Endothelial cell of umbilical vein (primary cell): ENCODE measurements at regions not wholly inside any gene's neighbourhood (a gene's known extent, or its start where the extent isn't known, plus 50 kb on each side); places are given as distances from the start of the nearest gene placed in this dataset.

Source experiments
- BruUV-seq: library from RNA; stranded (reverse); fragments of 400-500 nt; replicated peaks from 2 replicates; lab custom pipeline; 2021; lab: Mats Ljungman, UMichigan
- CTCF ChIA-PET: fragments of 300-600, 350-600 bp; sonication (Branson Sonifier 250); formaldehyde crosslinking; loops from one replicate; lab custom pipeline; 2021; ENCODE audit warnings: antibody characterized with exemption, inconsistent platforms; lab: Charles Lee
- POLR2A ChIA-PET: fragments of 300-600, 350-600 bp; sonication (Branson Sonifier 250); formaldehyde crosslinking; loops from one replicate; lab custom pipeline; 2021; ENCODE audit warnings: antibody characterized with exemption, inconsistent platforms; lab: Charles Lee
- DNase-seq: peaks from one replicate; pipeline ENCODE4 v3.0.0-alpha.2; 2011; ENCODE audit warnings: low read depth, low spot score
- FAIRE-seq: peaks from 2 replicates; lab custom pipeline; 2011; peaks lifted over from hg19 to GRCh38; lab: Jason Lieb, UNC
- H2AFZ ChIP-seq: 2 replicates; pipeline ENCODE4 v1.6.0; 2012; ENCODE audit warnings: low read depth, low read length, control low read depth, inconsistent platforms
- H3K27ac ChIP-seq: 2 replicates; pipeline ENCODE4 v1.5.1; 2011; ENCODE audit warnings: low read depth, mild to moderate bottlenecking, control low read depth, low read length, moderate library complexity; ENCODE audit not compliant: insufficient read depth
- H3K27me3 ChIP-seq, 2 experiments: 2 replicates each; pipeline versions ENCODE4 v1.6.0 to v1.6.1; 2011; ENCODE audit warnings: low read length in 2 of 2, mixed read lengths in 1 of 2; ENCODE audit not compliant: control insufficient read depth in 2 of 2, insufficient read depth in 2 of 2
- H3K36me3 ChIP-seq, 2 experiments: 2 replicates in 1 of 2; 3 replicates in 1 of 2; pipeline ENCODE4 v1.5.1; 2011; ENCODE audit warnings: low read length in 2 of 2, mild to moderate bottlenecking in 1 of 2, moderate library complexity in 1 of 2; ENCODE audit not compliant: control insufficient read depth in 2 of 2, insufficient read depth in 2 of 2; ENCODE audit errors: extremely low read depth in 1 of 2
- H3K4me1 ChIP-seq: 3 replicates; pipeline ENCODE4 v1.5.1; 2011; ENCODE audit warnings: mild to moderate bottlenecking, low read length; ENCODE audit not compliant: control insufficient read depth, insufficient read depth; ENCODE audit errors: extremely low read depth
- H3K4me2 ChIP-seq: 2 replicates; pipeline ENCODE4 v1.6.1; 2011; ENCODE audit warnings: low read length, control low read depth, mixed read lengths; ENCODE audit not compliant: insufficient read depth
- H3K4me3 ChIP-seq, 3 experiments: fragments of 200-600 bp in 1 of 3; sonication (generic), shearing (Covaris generic) in 1 of 3; replicated peaks in 1 of 3; 2 replicates each; pipeline ENCODE4 v1.5.1; 2011 to 2016; ENCODE audit warnings: control low read depth in 3 of 3, low read length in 3 of 3, mild to moderate bottlenecking in 2 of 3, inconsistent platforms in 1 of 3, low read depth in 1 of 3, moderate library complexity in 1 of 3; ENCODE audit not compliant: insufficient read depth in 1 of 3
- H3K79me2 ChIP-seq: 2 replicates; pipeline ENCODE4 v1.6.0; 2012; ENCODE audit warnings: low read length, inconsistent platforms; ENCODE audit not compliant: control insufficient read depth, insufficient read depth
- H3K9ac ChIP-seq: replicated peaks from 2 replicates; pipeline ENCODE3; 2011; ENCODE audit warnings: low read length, control low read depth; ENCODE audit not compliant: insufficient read depth; ENCODE audit errors: extremely low read depth
- H3K9me1 ChIP-seq: replicated peaks from 3 replicates; pipeline ENCODE4 v1.6.0; 2011; ENCODE audit warnings: mild to moderate bottlenecking, low read length; ENCODE audit not compliant: control insufficient read depth, insufficient read depth; ENCODE audit errors: extremely low read depth
- H3K9me3 ChIP-seq: replicated peaks from 2 replicates; pipeline ENCODE4 v1.5.1; 2012; ENCODE audit warnings: low read length, inconsistent platforms; ENCODE audit not compliant: control insufficient read depth, insufficient read depth
- H4K20me1 ChIP-seq: replicated peaks from 2 replicates; pipeline ENCODE3; 2011; ENCODE audit warnings: mild to moderate bottlenecking, low read length; ENCODE audit not compliant: control insufficient read depth, insufficient read depth; ENCODE audit errors: extremely low read depth
- EZH2 ChIP-seq: IDR thresholded peaks from 2 replicates; pipeline ENCODE4 v1.6.1; 2012; ENCODE audit warnings: borderline replicate concordance, low read depth, mild to moderate bottlenecking, moderate library complexity, low read length, inconsistent platforms; ENCODE audit not compliant: severe bottlenecking
- FOS ChIP-seq: IDR thresholded peaks from 2 replicates; pipeline ENCODE4 v1.6.1; 2011; ENCODE audit warnings: mild to moderate bottlenecking, low read length, moderate library complexity, borderline replicate concordance; ENCODE audit not compliant: insufficient read depth
- GATA2 ChIP-seq: IDR thresholded peaks from 2 replicates; pipeline ENCODE4 v1.7.0; 2011; ENCODE audit warnings: low read depth, mild to moderate bottlenecking, moderate library complexity, mixed read lengths, low read length; ENCODE audit not compliant: insufficient read length, insufficient read depth
- JUN ChIP-seq: IDR thresholded peaks from 2 replicates; pipeline ENCODE4 v1.6.1; 2011; ENCODE audit warnings: borderline replicate concordance, low read depth; ENCODE audit not compliant: insufficient read length, insufficient read depth
- MYC ChIP-seq: IDR thresholded peaks from one replicate; pipeline ENCODE4 v1.6.1; 2011; ENCODE audit warnings: mild to moderate bottlenecking, low read depth, low read length
- POLR2A ChIP-seq: IDR thresholded peaks from 2 replicates; pipeline ENCODE4 v1.6.1; 2012; ENCODE audit warnings: low read depth, mild to moderate bottlenecking, control low read depth, low read length
- POLR2AphosphoS5 ChIP-seq: IDR thresholded peaks from 2 replicates; pipeline ENCODE4 v1.6.1; 2012; ENCODE audit warnings: low read depth, mild to moderate bottlenecking, control low read depth, low read length, moderate library complexity; ENCODE audit not compliant: insufficient read depth
- dilution Hi-C: fragments of 300-500 bp; cut with MboI; formaldehyde crosslinking; loops from one replicate; pipeline ENCODE4 v1.15.0; 2019; ENCODE audit warnings: low sequenced_read_pairs; ENCODE audit not compliant: extremely low pct_ligation_motif_present
- intact Hi-C: fragments of 100-400 bp; cut with micrococcal nuclease; formaldehyde crosslinking; loops from one replicate; pipeline ENCODE4 v1.10.0; 2022
- TF ChIP-seq, protein P1 (sequence below): IDR thresholded peaks from 2 replicates; pipeline ENCODE4 v1.6.1; 2011; ENCODE audit not compliant: insufficient read depth, insufficient read length
- TF ChIP-seq, protein P2 (sequence below), 2 donors: IDR thresholded peaks; 1 replicate in 1 of 2; 2 replicates in 1 of 2; pipeline ENCODE4 v1.5.1; 2011; ENCODE audit warnings: low read length in 2 of 2, mild to moderate bottlenecking in 2 of 2, moderate library complexity in 2 of 2, control low read depth in 1 of 2, inconsistent platforms in 1 of 2, low read depth in 1 of 2; ENCODE audit not compliant: insufficient read depth in 1 of 2; ENCODE audit errors: extremely low read depth in 1 of 2

DNA sequence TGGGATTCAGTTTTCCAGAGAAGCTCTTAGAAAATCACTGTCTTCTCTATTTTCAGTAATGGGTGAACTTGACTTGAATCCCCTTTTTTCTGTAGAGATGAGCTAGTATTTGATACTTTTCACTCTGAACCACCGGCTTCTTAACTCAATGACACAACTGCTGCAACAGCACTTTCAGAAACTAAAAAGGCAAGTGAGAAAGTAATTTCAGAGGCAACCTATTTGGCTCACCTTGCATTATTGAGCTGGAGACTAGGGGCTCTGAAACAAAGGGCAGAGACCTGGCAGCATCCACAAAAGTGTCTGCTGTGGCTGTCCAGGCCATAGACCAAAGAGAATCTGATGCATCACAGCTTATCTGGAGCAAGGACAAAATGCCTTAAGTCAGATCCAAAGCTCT, 289.8 kb upstream of the IRAK1BP1 start:
- no peaks in the 10 kb centered on the region for H4K20me1 ChIP-seq
- H3K4me2 ChIP-seq, result no peak overlapping the region
- H3K4me3 ChIP-seq, result no peak overlapping the region
- H2AFZ ChIP-seq, result no peak overlapping the region
- TF ChIP-seq, protein P1, sequence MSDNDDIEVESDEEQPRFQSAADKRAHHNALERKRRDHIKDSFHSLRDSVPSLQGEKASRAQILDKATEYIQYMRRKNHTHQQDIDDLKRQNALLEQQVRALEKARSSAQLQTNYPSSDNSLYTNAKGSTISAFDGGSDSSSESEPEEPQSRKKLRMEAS, result no peak
- TF ChIP-seq POLR2AphosphoS5 (no peak), POLR2A (no peak), EZH2 (no peak), GATA2 (no peak)
- POLR2A ChIA-PET, result no interaction called here
- H3K27me3 ChIP-seq, result no peaks in the 10 kb centered on the region
- dilution Hi-C loops, result no loop called here
- H3K4me1 ChIP-seq, result no peaks in the 10 kb centered on the region
- no peaks in the 10 kb centered on the region for H3K36me3 ChIP-seq
- CTCF ChIA-PET, result interaction anchor here (0.9 to 3.0 kb wide), 2 partner anchors 11 to 38 kb away, joined by 3 to 14 read pairs; no protein-coding TSS in a partner anchor
- H3K9me3 ChIP-seq, result no peaks in the 10 kb centered on the region
- no peak overlapping the region for H3K27ac ChIP-seq
- BruUV-seq, result no TSS peak
- no peak for FAIRE-seq
- H3K79me2 ChIP-seq, result no peaks in the 10 kb centered on the region
- no peak for DNase-seq
- intact Hi-C loops, result no loop called here
- no peak overlapping the region for H3K9ac ChIP-seq
- no peaks in the 10 kb centered on the region for H3K9me1 ChIP-seq

DNA sequence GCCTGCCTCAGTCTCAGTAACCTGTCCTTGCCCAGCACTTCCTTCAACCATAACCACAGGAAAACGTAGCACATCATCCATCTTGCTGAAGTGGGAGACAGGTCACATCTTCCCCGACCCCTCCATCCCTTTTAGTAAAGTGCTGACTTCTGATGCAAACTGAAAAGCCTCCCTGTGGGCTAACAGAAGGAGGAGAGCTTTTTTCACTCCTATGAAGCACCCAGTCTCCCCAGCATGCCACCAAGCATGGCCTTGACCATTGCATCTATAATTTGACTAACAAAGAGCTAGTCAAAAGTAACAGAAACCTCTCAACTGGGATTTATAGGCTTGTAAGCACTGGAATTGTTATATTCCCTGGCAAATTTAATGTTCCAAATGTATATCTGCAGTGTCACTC, 288.9 kb upstream of the IRAK1BP1 start:
- BruUV-seq, result no TSS peak
- CTCF ChIA-PET, result interaction anchor here (3.0 kb wide), 1 partner anchor 12 kb away, joined by 14 read pairs; no protein-coding TSS in a partner anchor
- H2AFZ ChIP-seq, result no peak overlapping the region
- H3K9ac ChIP-seq, result no peak overlapping the region
- no peak overlapping the region for H3K27ac ChIP-seq
- H3K4me1 ChIP-seq, result no peaks in the 10 kb centered on the region
- no peaks in the 10 kb centered on the region for H3K36me3 ChIP-seq
- no peak overlapping the region for H3K4me3 ChIP-seq
- H3K79me2 ChIP-seq, result no peaks in the 10 kb centered on the region
- intact Hi-C loops, result no loop called here
- TF ChIP-seq JUN, result no peak
- TF ChIP-seq, protein P1, result no peak
- TF ChIP-seq, protein P2, sequence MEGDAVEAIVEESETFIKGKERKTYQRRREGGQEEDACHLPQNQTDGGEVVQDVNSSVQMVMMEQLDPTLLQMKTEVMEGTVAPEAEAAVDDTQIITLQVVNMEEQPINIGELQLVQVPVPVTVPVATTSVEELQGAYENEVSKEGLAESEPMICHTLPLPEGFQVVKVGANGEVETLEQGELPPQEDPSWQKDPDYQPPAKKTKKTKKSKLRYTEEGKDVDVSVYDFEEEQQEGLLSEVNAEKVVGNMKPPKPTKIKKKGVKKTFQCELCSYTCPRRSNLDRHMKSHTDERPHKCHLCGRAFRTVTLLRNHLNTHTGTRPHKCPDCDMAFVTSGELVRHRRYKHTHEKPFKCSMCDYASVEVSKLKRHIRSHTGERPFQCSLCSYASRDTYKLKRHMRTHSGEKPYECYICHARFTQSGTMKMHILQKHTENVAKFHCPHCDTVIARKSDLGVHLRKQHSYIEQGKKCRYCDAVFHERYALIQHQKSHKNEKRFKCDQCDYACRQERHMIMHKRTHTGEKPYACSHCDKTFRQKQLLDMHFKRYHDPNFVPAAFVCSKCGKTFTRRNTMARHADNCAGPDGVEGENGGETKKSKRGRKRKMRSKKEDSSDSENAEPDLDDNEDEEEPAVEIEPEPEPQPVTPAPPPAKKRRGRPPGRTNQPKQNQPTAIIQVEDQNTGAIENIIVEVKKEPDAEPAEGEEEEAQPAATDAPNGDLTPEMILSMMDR (IDR thresholded peaks at IDR 0.05; ENCODE audit: extremely low read depth in 1 of 2, insufficient read depth in 1 of 2, low read depth in 1 of 2, low read length in 2 of 2), result no peak
- no peak for TF ChIP-seq EZH2
- TF ChIP-seq FOS, result no peak
- TF ChIP-seq POLR2AphosphoS5, result no peak
- no peak for TF ChIP-seq POLR2A
- no peak for TF ChIP-seq MYC
- no peak for TF ChIP-seq GATA2
- H3K27me3 ChIP-seq, result no peaks in the 10 kb centered on the region
- no peak overlapping the region for H3K4me2 ChIP-seq
- H3K9me3 ChIP-seq, result no peaks in the 10 kb centered on the region
- POLR2A ChIA-PET, result no interaction called here
- no peaks in the 10 kb centered on the region for H4K20me1 ChIP-seq
- dilution Hi-C loops, result no loop called here
- H3K9me1 ChIP-seq, result no peaks in the 10 kb centered on the region
- FAIRE-seq (no peak), DNase-seq (no peak)
